GM12874 (cell line): ENCODE measurements at regions not wholly inside any gene's neighbourhood (a gene's known extent, or its start where the extent isn't known, plus 50 kb on each side); places are given as distances from the start of the nearest gene placed in this dataset.

Experiments
- TF ChIP-seq, protein P1 (sequence below): IDR thresholded peaks from 2 replicates; pipeline ENCODE4 v1.5.1; 2011; ENCODE audit warnings: low read depth, mild to moderate bottlenecking, control low read depth, low read length, moderate library complexity; ENCODE audit not compliant: insufficient read depth

DNA sequence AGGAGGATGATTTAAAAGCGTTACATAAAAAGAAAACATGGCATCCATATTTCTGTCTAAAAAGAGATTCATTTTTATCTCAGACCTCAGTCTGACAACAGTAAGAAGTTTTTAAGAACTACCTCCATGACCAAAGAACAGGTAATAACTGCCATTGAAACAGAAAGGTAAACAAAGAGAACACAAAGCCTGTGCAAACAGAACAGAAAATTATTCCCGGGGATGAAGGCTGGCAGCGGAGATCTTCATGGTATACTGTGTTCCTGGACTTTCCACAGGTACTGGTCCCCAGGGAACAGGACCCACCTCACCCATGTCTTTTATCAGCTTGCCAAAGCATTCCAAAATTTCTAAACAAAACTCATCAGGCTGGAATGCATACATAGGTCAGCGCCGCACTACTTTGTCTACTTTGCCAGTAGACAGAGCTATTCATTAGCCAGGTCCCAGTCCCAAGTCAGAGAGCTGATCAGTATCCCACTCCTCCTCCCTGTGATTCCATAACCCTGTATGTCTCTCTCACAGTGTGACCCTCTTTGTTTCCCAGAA lies 277.3 kb downstream of the MBD2 start:
- TF ChIP-seq, protein P1, sequence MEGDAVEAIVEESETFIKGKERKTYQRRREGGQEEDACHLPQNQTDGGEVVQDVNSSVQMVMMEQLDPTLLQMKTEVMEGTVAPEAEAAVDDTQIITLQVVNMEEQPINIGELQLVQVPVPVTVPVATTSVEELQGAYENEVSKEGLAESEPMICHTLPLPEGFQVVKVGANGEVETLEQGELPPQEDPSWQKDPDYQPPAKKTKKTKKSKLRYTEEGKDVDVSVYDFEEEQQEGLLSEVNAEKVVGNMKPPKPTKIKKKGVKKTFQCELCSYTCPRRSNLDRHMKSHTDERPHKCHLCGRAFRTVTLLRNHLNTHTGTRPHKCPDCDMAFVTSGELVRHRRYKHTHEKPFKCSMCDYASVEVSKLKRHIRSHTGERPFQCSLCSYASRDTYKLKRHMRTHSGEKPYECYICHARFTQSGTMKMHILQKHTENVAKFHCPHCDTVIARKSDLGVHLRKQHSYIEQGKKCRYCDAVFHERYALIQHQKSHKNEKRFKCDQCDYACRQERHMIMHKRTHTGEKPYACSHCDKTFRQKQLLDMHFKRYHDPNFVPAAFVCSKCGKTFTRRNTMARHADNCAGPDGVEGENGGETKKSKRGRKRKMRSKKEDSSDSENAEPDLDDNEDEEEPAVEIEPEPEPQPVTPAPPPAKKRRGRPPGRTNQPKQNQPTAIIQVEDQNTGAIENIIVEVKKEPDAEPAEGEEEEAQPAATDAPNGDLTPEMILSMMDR, result no peak

DNA sequence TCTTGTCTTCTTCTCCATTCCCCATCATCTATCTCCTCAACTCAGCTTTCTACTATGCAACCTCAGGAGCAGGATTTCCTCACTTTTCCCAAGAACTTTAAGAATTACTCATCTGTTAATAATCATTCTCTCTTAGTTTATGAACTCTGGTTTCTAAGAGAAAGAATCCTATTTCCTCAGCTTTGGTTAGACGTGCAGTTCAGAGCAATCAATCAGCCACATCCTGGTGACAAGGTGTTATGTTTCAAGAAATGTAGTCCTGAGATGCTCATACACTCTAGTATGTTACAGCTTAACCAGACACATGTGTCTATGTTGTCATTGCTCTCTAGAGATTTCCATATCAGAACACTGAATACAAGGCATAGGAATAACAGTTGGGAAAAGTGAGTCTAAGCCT lies 277.9 kb downstream of the MBD2 start:
- TF ChIP-seq, protein P1, result no peak

DNA sequence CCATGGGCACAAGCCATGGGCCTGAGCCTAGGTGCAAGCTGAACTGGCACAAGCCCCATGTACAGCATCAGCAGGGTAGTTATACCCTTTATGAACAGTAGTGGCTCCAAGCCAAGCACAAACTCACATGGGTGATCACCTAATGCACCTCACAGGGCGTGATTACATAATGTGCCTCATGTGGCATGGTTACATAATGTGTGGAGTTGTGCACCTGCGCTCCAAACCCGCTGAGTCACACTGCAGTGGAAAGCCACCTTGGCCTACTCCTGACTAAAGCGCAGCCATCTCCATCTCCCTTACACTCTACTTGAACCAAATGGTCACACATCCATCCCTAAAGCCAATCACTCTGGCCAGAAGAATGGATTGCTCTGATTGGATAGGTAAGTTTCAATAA lies 279.7 kb downstream of the MBD2 start:
- TF ChIP-seq, protein P1, result no peak

DNA sequence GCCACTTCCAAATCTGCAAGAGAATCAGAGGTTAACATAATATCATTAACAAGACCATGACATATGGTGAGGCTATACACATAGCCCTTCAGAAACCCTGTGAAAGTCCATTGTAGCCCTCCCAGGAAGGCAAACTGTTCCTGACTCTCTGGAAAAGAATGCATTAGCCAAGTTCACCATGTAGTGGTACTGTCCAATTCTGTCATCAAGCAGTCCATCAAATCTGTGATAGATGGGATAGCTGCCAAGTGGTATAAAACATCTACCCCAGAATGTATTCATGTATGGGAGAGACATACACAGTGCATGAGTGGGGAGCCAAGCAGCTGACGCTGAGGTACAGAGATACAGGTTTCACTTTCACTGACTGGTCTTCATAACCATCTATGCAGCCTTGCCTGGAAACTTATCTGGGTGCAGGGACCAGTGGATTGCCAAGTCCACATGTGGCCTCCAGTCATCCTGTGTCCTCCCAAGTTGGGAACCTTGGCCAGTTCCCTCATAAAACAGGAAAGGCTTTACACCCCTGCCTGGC lies 281.1 kb downstream of the MBD2 start:
- TF ChIP-seq, protein P1, result no peak

DNA sequence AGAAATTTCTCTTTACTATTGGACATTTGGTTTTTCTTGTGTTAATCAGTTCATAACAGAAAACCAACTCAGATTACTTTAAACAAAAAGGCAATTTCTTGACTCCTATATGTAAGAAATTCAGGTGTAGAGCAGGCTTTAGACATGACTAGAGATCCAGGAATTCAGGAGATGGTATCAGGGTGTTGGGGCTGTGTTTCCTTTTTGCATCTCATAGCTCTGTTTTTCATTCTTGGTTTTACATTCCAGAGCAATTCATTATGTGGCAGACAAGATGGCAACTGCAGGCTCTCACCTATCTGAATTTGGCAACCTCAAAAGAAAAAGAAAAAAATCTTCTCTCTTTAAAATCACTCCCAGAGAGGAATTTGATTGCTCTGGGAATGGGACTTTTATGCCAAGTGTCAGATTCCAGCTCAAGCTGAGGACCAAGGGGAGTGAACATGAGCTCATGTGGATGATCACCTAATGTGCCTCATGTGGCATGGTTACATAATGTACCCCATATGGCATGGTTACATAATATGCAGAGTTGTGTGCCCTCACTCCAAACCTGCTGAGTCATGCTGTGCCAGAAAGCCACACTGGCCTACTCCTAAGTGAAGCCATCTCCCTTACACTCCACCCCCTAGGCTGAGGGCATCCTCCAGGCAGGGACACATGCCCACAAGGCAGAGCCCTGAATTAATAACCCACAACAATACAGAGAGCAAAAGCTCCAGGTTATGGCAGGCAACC lies 282.7 kb downstream of the MBD2 start:
- TF ChIP-seq, protein P1, result no peak

DNA sequence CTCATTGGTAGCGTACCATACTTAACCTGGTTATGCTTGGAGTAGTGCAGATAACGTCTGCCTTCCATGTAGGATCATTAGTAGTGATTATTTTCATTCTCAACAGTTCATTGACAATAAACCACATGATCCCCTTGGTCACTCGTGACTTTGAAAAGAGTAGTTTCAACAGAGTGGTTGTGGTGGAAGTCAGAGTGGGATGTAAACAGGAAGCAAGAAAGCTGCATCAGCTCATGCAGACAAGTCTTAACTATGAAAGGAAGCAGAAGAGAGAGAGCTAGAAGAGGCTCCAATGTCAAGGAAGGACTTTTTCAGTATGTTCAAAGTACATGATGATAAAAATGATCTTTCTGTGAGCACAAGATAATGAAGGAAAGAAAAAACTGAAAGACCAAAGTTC lies 287.4 kb downstream of the MBD2 start:
- TF ChIP-seq, protein P1, result no peak

DNA sequence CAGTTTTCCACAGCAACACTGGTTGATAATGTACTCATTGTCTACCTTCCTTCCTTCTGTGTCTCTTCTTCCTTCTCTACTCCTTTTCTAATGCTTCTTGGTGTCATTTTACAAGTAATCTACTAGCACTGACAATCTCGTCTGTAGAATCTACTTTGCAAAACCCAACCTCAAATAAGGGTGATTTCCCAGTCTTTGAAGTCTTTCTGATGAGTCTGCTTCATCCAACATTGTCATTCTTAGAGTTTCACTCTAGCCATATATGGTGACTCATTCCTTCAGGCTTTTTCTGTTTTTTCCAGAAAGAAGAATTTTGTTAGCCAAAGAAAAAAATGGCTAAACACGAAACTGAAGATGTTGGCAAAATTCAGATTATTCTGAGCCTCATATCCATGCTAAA lies 288.7 kb downstream of the MBD2 start:
- TF ChIP-seq, protein P1, result no peak
